HEK293 (cell line): ENCODE measurements at regions not wholly inside any gene's neighbourhood (a gene's known extent, or its start where the extent isn't known, plus 50 kb on each side); places are given as distances from the start of the nearest gene placed in this dataset.

Experiments
- GFI1B ChIP-seq: fragments of 450-650 bp; formaldehyde crosslinking; IDR thresholded peaks from 2 replicates; pipeline ENCODE4 v1.5.1; 2016; ENCODE audit warnings: missing biosample characterization, missing genetic modification characterization
- MYNN ChIP-seq: fragments of 450-650 bp; formaldehyde crosslinking; IDR thresholded peaks from 2 replicates; pipeline ENCODE4 v1.5.1; 2016; ENCODE audit warnings: missing biosample characterization, missing genetic modification characterization, borderline replicate concordance
- SP2 ChIP-seq: fragments of 450-650 bp; formaldehyde crosslinking; IDR thresholded peaks from 2 replicates; pipeline ENCODE4 v1.5.1; 2016; ENCODE audit warnings: missing biosample characterization, missing genetic modification characterization
- ZBTB7A ChIP-seq: fragments of 450-650 bp; formaldehyde crosslinking; IDR thresholded peaks from 2 replicates; pipeline ENCODE4 v1.5.1; 2016; ENCODE audit warnings: low read depth, missing biosample characterization, missing genetic modification characterization
- ZFP37 ChIP-seq: fragments of 450-650 bp; formaldehyde crosslinking; IDR thresholded peaks from 2 replicates; pipeline ENCODE4 v1.5.1; 2016; ENCODE audit warnings: missing biosample characterization, missing genetic modification characterization
- ZNF169 ChIP-seq: fragments of 450-650 bp; formaldehyde crosslinking; IDR thresholded peaks from 2 replicates; pipeline ENCODE4 v1.5.1; 2016; ENCODE audit warnings: missing biosample characterization, missing genetic modification characterization
- ZNF23 ChIP-seq: fragments of 450-650 bp; formaldehyde crosslinking; IDR thresholded peaks from 2 replicates; pipeline ENCODE4 v1.5.1; 2016; ENCODE audit warnings: missing biosample characterization, missing genetic modification characterization, borderline replicate concordance
- ZNF274 ChIP-seq, 2 experiments: fragments of 200-500 bp in 1 of 2; fragments of 450-650 bp in 1 of 2; sonication (Bioruptor generic) in 1 of 2; formaldehyde crosslinking in 1 of 2; IDR thresholded peaks; 2 replicates each; pipeline versions ENCODE4 v1.5.1 to v1.6.1; 2014 to 2016; ENCODE audit warnings: borderline replicate concordance in 1 of 2, inconsistent platforms in 1 of 2, low read length in 1 of 2, missing biosample characterization in 1 of 2, missing genetic modification characterization in 1 of 2
- ZNF423 ChIP-seq: fragments of 450-650 bp; formaldehyde crosslinking; IDR thresholded peaks from 2 replicates; pipeline ENCODE4 v1.5.1; 2016; ENCODE audit warnings: missing biosample characterization, missing genetic modification characterization
- ZNF488 ChIP-seq: fragments of 450-650 bp; formaldehyde crosslinking; IDR thresholded peaks from 2 replicates; pipeline ENCODE4 v1.5.1; 2016; ENCODE audit warnings: missing biosample characterization, missing genetic modification characterization
- ZNF701 ChIP-seq: fragments of 450-650 bp; formaldehyde crosslinking; IDR thresholded peaks from 2 replicates; pipeline ENCODE4 v1.5.1; 2016; ENCODE audit warnings: missing biosample characterization, missing genetic modification characterization
- TF ChIP-seq, protein P1 (sequence below): fragments of 450-650 bp; formaldehyde crosslinking; IDR thresholded peaks from 2 replicates; pipeline ENCODE4 v1.5.1; 2016; ENCODE audit warnings: missing biosample characterization, missing genetic modification characterization
- TF ChIP-seq, protein P2 (sequence below): fragments of 450-650 bp; formaldehyde crosslinking; IDR thresholded peaks from 2 replicates; pipeline ENCODE4 v1.5.1; 2016; ENCODE audit warnings: missing biosample characterization, missing genetic modification characterization
- TF ChIP-seq, protein P3 (sequence below): fragments of 450-650 bp; formaldehyde crosslinking; IDR thresholded peaks from 2 replicates; pipeline ENCODE4 v1.5.1; 2016; ENCODE audit warnings: missing biosample characterization, missing genetic modification characterization, low read depth

- TF ChIP-seq ZFP37 (tag by site-specific recombination) (no peak), ZNF423 (no peak), SP2 (tag by site-specific recombination) (no peak), GFI1B (tag by site-specific recombination) (no peak), ZBTB7A (tag by site-specific recombination) (no peak), ZNF274 (IDR thresholded peaks at IDR 0.05; ENCODE audit: low read length) (no peak), ZNF274 (tag by site-specific recombination; IDR thresholded peaks at IDR 0.05; ENCODE audit: borderline replicate concordance) (no peak), ZNF169 (tag by site-specific recombination) (no peak), MYNN (no peak), ZNF488 (tag by site-specific recombination) (no peak), ZNF701 (no peak), ZNF23 (no peak)
- TF ChIP-seq, protein P1, sequence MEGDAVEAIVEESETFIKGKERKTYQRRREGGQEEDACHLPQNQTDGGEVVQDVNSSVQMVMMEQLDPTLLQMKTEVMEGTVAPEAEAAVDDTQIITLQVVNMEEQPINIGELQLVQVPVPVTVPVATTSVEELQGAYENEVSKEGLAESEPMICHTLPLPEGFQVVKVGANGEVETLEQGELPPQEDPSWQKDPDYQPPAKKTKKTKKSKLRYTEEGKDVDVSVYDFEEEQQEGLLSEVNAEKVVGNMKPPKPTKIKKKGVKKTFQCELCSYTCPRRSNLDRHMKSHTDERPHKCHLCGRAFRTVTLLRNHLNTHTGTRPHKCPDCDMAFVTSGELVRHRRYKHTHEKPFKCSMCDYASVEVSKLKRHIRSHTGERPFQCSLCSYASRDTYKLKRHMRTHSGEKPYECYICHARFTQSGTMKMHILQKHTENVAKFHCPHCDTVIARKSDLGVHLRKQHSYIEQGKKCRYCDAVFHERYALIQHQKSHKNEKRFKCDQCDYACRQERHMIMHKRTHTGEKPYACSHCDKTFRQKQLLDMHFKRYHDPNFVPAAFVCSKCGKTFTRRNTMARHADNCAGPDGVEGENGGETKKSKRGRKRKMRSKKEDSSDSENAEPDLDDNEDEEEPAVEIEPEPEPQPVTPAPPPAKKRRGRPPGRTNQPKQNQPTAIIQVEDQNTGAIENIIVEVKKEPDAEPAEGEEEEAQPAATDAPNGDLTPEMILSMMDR (tag by site-specific recombination) = no peak
- TF ChIP-seq, protein P2, sequence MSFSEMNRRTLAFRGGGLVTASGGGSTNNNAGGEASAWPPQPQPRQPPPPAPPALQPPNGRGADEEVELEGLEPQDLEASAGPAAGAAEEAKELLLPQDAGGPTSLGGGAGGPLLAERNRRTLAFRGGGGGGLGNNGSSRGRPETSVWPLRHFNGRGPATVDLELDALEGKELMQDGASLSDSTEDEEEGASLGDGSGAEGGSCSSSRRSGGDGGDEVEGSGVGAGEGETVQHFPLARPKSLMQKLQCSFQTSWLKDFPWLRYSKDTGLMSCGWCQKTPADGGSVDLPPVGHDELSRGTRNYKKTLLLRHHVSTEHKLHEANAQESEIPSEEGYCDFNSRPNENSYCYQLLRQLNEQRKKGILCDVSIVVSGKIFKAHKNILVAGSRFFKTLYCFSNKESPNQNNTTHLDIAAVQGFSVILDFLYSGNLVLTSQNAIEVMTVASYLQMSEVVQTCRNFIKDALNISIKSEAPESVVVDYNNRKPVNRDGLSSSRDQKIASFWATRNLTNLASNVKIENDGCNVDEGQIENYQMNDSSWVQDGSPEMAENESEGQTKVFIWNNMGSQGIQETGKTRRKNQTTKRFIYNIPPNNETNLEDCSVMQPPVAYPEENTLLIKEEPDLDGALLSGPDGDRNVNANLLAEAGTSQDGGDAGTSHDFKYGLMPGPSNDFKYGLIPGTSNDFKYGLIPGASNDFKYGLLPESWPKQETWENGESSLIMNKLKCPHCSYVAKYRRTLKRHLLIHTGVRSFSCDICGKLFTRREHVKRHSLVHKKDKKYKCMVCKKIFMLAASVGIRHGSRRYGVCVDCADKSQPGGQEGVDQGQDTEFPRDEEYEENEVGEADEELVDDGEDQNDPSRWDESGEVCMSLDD (tag by site-specific recombination) = no peak
- TF ChIP-seq, protein P3, sequence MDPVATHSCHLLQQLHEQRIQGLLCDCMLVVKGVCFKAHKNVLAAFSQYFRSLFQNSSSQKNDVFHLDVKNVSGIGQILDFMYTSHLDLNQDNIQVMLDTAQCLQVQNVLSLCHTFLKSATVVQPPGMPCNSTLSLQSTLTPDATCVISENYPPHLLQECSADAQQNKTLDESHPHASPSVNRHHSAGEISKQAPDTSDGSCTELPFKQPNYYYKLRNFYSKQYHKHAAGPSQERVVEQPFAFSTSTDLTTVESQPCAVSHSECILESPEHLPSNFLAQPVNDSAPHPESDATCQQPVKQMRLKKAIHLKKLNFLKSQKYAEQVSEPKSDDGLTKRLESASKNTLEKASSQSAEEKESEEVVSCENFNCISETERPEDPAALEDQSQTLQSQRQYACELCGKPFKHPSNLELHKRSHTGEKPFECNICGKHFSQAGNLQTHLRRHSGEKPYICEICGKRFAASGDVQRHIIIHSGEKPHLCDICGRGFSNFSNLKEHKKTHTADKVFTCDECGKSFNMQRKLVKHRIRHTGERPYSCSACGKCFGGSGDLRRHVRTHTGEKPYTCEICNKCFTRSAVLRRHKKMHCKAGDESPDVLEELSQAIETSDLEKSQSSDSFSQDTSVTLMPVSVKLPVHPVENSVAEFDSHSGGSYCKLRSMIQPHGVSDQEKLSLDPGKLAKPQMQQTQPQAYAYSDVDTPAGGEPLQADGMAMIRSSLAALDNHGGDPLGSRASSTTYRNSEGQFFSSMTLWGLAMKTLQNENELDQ (tag by site-specific recombination) = no peak
Observed at GRCh38 chr20:2238601-2239000, 57.2 kb upstream of the TGM3 start.
